Upper lobe of left lung (tissue), 6 donors: ENCODE measurements at regions not wholly inside any gene's neighbourhood (a gene's known extent, or its start where the extent isn't known, plus 50 kb on each side); places are given as distances from the start of the nearest gene placed in this dataset.

Source experiments
- ATAC-seq, 2 donors: fragments of 200-7000 bp; cut with Tn5 transposase; one replicate each; pipeline ENCODE4 v1.9.1; 2022; ENCODE audit warnings: mild to moderate bottlenecking in 2 of 2, moderate library complexity in 2 of 2; ENCODE audit not compliant: low FRiP score in 2 of 2
- DNase-seq, 2 donors: peaks; one replicate each; pipeline ENCODE4 v3.0.0-alpha.2; 2019 to 2020
- H3K27ac ChIP-seq, 4 donors: fragments of 200-600 bp; sonication (generic); one replicate each; pipeline ENCODE4 v1.5.1; 2016 to 2019
- H3K27me3 ChIP-seq, 4 donors: fragments of 200-600 bp; sonication (generic); one replicate each; pipeline ENCODE4 v1.5.1; 2017 to 2019
- H3K36me3 ChIP-seq, 4 donors: fragments of 200-600 bp; sonication (generic); one replicate each; pipeline ENCODE4 v1.5.1; 2016 to 2019
- H3K4me1 ChIP-seq, 4 donors: fragments of 200-600 bp; sonication (generic); one replicate each; pipeline ENCODE4 v1.5.1; 2018 to 2019
- H3K4me3 ChIP-seq, 4 donors: fragments of 200-600 bp; sonication (generic); one replicate each; pipeline ENCODE4 v1.5.1; 2017 to 2019; ENCODE audit warnings: mild to moderate bottlenecking in 2 of 4, moderate library complexity in 1 of 4
- H3K9me3 ChIP-seq, 4 donors: fragments of 200-600 bp; sonication (generic); one replicate each; pipeline ENCODE4 v1.5.1; 2018 to 2019
- CTCF ChIP-seq, 6 experiments: fragments of 450-650 bp in 4 of 6; fragments of 200-600 bp in 2 of 6; sonication (generic) in 2 of 6; IDR thresholded peaks; one replicate each; pipeline ENCODE4 v1.5.1; 2016 to 2019; ENCODE audit warnings: antibody characterized with exemption in 6 of 6
- EP300 ChIP-seq, 4 donors: sonication (generic); formaldehyde crosslinking; IDR thresholded peaks; one replicate each; pipeline ENCODE4 v1.5.1; 2017; ENCODE audit warnings: antibody characterized with exemption in 4 of 4, control low read depth in 2 of 4
- POLR2A ChIP-seq, 4 donors: fragments of 450-650 bp; IDR thresholded peaks; one replicate each; pipeline ENCODE4 v1.5.1; 2016 to 2017; ENCODE audit warnings: antibody characterized with exemption in 4 of 4, mild to moderate bottlenecking in 2 of 4
- POLR2AphosphoS5 ChIP-seq, 2 donors: sonication (generic); formaldehyde crosslinking; IDR thresholded peaks; one replicate each; pipeline ENCODE4 v1.5.1; 2017; ENCODE audit warnings: antibody characterized with exemption in 2 of 2
- WGBS, 2 donors: methylation state at CpG; one replicate each; pipeline ENCODE4 v1.1.5; 2017 to 2018; 5-methylcytosine and 5-hydroxymethylcytosine counted together
- donor health status: DM: no; HTN: no; CAD: no; lungs with moderate emphysema.
- donor health status: DM: no; HTN: yes; CAD: no; lungs with severe emphysema.

- Histone ChIP-seq H3K9me3 (no peaks in the 10 kb centered on the region), H3K4me3 (no peak overlapping the region), H3K27ac (no peak overlapping the region), H3K4me1 (no peaks in the 10 kb centered on the region), H3K36me3 (no peaks in the 10 kb centered on the region), H3K27me3 (no peaks in the 10 kb centered on the region)
- 83 to 84% methylated on average over 3 of the region's 3 CpGs for WGBS, 2 donors
- TF ChIP-seq EP300 (IDR thresholded peaks at IDR 0.05) (no peak), POLR2A (IDR thresholded peaks at IDR 0.05) (no peak), POLR2AphosphoS5 (IDR thresholded peaks at IDR 0.05) (no peak), CTCF (IDR thresholded peaks at IDR 0.05) (no peak)
- DNase-seq (no peak), ATAC-seq (no peak)
Observed at GRCh38 chr4:163795885-163796284, 301.4 kb downstream of the TMA16 start.

GRCh38 chr4:163804001-163804400, 309.5 kb downstream of the TMA16 start:
- no peak for ATAC-seq
- no peak for DNase-seq
- Histone ChIP-seq H3K4me1 (no peaks in the 10 kb centered on the region), H3K9me3 (no peaks in the 10 kb centered on the region), H3K27ac (no peak overlapping the region), H3K27me3 (no peaks in the 10 kb centered on the region), H3K4me3 (no peak overlapping the region), H3K36me3 (no peaks in the 10 kb centered on the region)
- TF ChIP-seq POLR2A (IDR thresholded peaks at IDR 0.05) = no peak
- no peak for TF ChIP-seq CTCF (IDR thresholded peaks at IDR 0.05)
- TF ChIP-seq POLR2AphosphoS5 (IDR thresholded peaks at IDR 0.05) = no peak
- TF ChIP-seq EP300 (IDR thresholded peaks at IDR 0.05) = no peak

- no peaks in the 10 kb centered on the region for H3K4me1 ChIP-seq
Observed at GRCh38 chr4:163806653-163807052, 312.2 kb downstream of the TMA16 start.

GRCh38 chr4:163808011-163808410, 313.5 kb downstream of the TMA16 start:
- Histone ChIP-seq H3K27me3 (no peaks in the 10 kb centered on the region), H3K4me1 (no peaks in the 10 kb centered on the region), H3K36me3 (no peaks in the 10 kb centered on the region), H3K4me3 (no peak overlapping the region), H3K27ac (no peak overlapping the region), H3K9me3 (no peaks in the 10 kb centered on the region)
- WGBS, 2 donors = 78 to 86% methylated on average over 2 of the region's 2 CpGs
- ATAC-seq (no peak), DNase-seq (no peak)
- TF ChIP-seq CTCF (IDR thresholded peaks at IDR 0.05) (no peak), EP300 (IDR thresholded peaks at IDR 0.05) (no peak), POLR2AphosphoS5 (IDR thresholded peaks at IDR 0.05) (no peak), POLR2A (IDR thresholded peaks at IDR 0.05) (no peak)

More at GRCh38 chr4:163806653-163807052, 312.2 kb downstream of the TMA16 start:
- Histone ChIP-seq H3K36me3 (no peaks in the 10 kb centered on the region), H3K9me3 (no peaks in the 10 kb centered on the region), H3K4me3 (no peak overlapping the region), H3K27ac (no peak overlapping the region), H3K27me3 (no peaks in the 10 kb centered on the region)
- ATAC-seq = no peak
- no peak for DNase-seq
- WGBS, 2 donors = 55 to 67% methylated on average over 2 of the region's 2 CpGs
- TF ChIP-seq EP300 (IDR thresholded peaks at IDR 0.05) (no peak), POLR2AphosphoS5 (IDR thresholded peaks at IDR 0.05) (no peak), CTCF (IDR thresholded peaks at IDR 0.05) (no peak), POLR2A (IDR thresholded peaks at IDR 0.05) (no peak)

GRCh38 chr4:163810755-163811154, 316.3 kb downstream of the TMA16 start:
- TF ChIP-seq CTCF (IDR thresholded peaks at IDR 0.05) (no peak), POLR2AphosphoS5 (IDR thresholded peaks at IDR 0.05) (no peak), EP300 (IDR thresholded peaks at IDR 0.05) (no peak), POLR2A (IDR thresholded peaks at IDR 0.05) (no peak)
- H3K27ac ChIP-seq = no peak overlapping the region
- no peaks in the 10 kb centered on the region for H3K9me3 ChIP-seq
- WGBS, 2 donors = 67 to 78% methylated on average over 3 of the region's 3 CpGs
- no peaks in the 10 kb centered on the region for H3K36me3 ChIP-seq
- ATAC-seq (no peak), DNase-seq (no peak)
- no peaks in the 10 kb centered on the region for H3K4me1 ChIP-seq
- H3K4me3 ChIP-seq = no peak overlapping the region
- H3K27me3 ChIP-seq = no peaks in the 10 kb centered on the region
